ENCODE measurements at regions not wholly inside any gene's neighbourhood (a gene's known extent, or its start where the extent isn't known, plus 50 kb on each side); places are given as distances from the start of the nearest gene placed in this dataset.

GRCh38 chr14:101191721-101192660 is 288.5 kb upstream of the RTL1 start:
- TF ChIP-seq JUND (IDR thresholded peaks at IDR 0.05) (no peak), FOXJ3 (CRISPR knock-in tag; IDR thresholded peaks at IDR 0.05) (no peak), NRF1 (IDR thresholded peaks at IDR 0.05; ENCODE audit: low read depth, low read length) (no peak), CTCF (IDR thresholded peaks at IDR 0.05) (no peak), SIN3A (IDR thresholded peaks at IDR 0.05; ENCODE audit: borderline replicate concordance, low read depth, low read length) (no peak), REST (IDR thresholded peaks at IDR 0.05; ENCODE audit: low read depth, low read length) (no peak)

Data from SK-N-SH (cell line).